GM12878 (cell line): ENCODE measurements at regions not wholly inside any gene's neighbourhood (a gene's known extent, or its start where the extent isn't known, plus 50 kb on each side); places are given as distances from the start of the nearest gene placed in this dataset.

Experiments used
- ATAC-seq: fragments of 200-7000 bp; cut with Tn5 transposase; 3 replicates; pipeline ENCODE4 v1.9.1; 2020; ENCODE audit warnings: mild to moderate bottlenecking, moderate library complexity
- BruUV-seq: library from RNA; stranded (reverse); fragments of 400-500 nt; replicated peaks from 2 replicates; lab custom pipeline; 2021; lab: Mats Ljungman, UMichigan
- CTCF ChIA-PET: fragments of 300-600 bp; sonication (Branson Sonifier 250); formaldehyde crosslinking; extraction: SDS; loops from one replicate; lab custom pipeline; 2021; ENCODE audit warnings: inconsistent platforms; lab: Yijun Ruan, JAX
- POLR2A ChIA-PET: fragments of 350-600 bp; formaldehyde crosslinking; extraction: SDS; loops from one replicate; lab custom pipeline; 2021; ENCODE audit warnings: inconsistent platforms; lab: Charles Lee
- RAD21 ChIA-PET: fragments of 300-600 bp; sonication (Branson Sonifier 250); formaldehyde crosslinking; loops from one replicate; lab custom pipeline; 2023; ENCODE audit warnings: antibody characterized with exemption; ENCODE audit not compliant: unreplicated experiment; lab: Charles Lee
- SMC1A ChIA-PET: fragments of 300-600 bp; sonication (Branson Sonifier 250); formaldehyde crosslinking; loops from one replicate; lab custom pipeline; 2023; ENCODE audit not compliant: unreplicated experiment, uncharacterized antibody; lab: Charles Lee
- DNase-seq: peaks from one replicate; pipeline ENCODE4 v3.0.0-alpha.2; 2011; ENCODE audit warnings: low read depth, low spot score
- FAIRE-seq: peaks from 3 replicates; lab custom pipeline; 2011; peaks lifted over from hg19 to GRCh38; lab: Jason Lieb, UNC
- H2AFZ ChIP-seq: 2 replicates; pipeline ENCODE4 v1.6.0; 2011; ENCODE audit warnings: low read depth, low read length, control low read depth; ENCODE audit not compliant: control insufficient read depth
- H3K27ac ChIP-seq: 2 replicates; pipeline ENCODE4 v1.5.1; 2011; ENCODE audit warnings: control low read depth; ENCODE audit not compliant: control insufficient read depth, insufficient read depth
- H3K27me3 ChIP-seq, 2 experiments: replicated peaks in 1 of 2; 2 replicates each; pipeline versions ENCODE4 v1.6.0 to v1.6.1; 2011; ENCODE audit warnings: low read length in 1 of 2; ENCODE audit not compliant: control insufficient read depth in 2 of 2, insufficient read depth in 2 of 2
- H3K36me3 ChIP-seq, 2 experiments: 2 replicates each; pipeline ENCODE4 v1.5.1; 2011; ENCODE audit warnings: low read length in 1 of 2; ENCODE audit not compliant: control insufficient read depth in 2 of 2, insufficient read depth in 2 of 2
- H3K4me1 ChIP-seq: 2 replicates; pipeline ENCODE4 v1.6.1; 2011; ENCODE audit warnings: mild to moderate bottlenecking, low read length, moderate library complexity, mixed read lengths; ENCODE audit not compliant: control insufficient read depth, insufficient read depth
- H3K4me2 ChIP-seq: 2 replicates; pipeline ENCODE4 v1.6.0; 2011; ENCODE audit warnings: control low read depth; ENCODE audit not compliant: control insufficient read depth, insufficient read depth
- H3K4me3 ChIP-seq: fragments of 200-600 bp; sonication (generic); 2 replicates; pipeline ENCODE4 v1.5.1; 2016
- H3K79me2 ChIP-seq: 2 replicates; pipeline ENCODE4 v1.6.0; 2011; ENCODE audit warnings: low read length; ENCODE audit not compliant: control insufficient read depth, insufficient read depth
- H3K9ac ChIP-seq: 2 replicates; pipeline ENCODE4 v1.8.0; 2011; ENCODE audit warnings: low read length, control low read depth, mixed read lengths; ENCODE audit not compliant: control insufficient read depth, insufficient read depth
- H3K9me3 ChIP-seq: replicated peaks from 3 replicates; pipeline ENCODE4 v1.5.1; 2011; ENCODE audit warnings: mild to moderate bottlenecking, low read length; ENCODE audit not compliant: control insufficient read depth, insufficient read depth
- H4K20me1 ChIP-seq: 2 replicates; pipeline ENCODE4 v1.6.0; 2011; ENCODE audit not compliant: control insufficient read depth, insufficient read depth
- ATF7 ChIP-seq: fragments of 450-650 bp; IDR thresholded peaks from 2 replicates; pipeline ENCODE4 v1.6.1; 2016; ENCODE audit warnings: low read depth, mild to moderate bottlenecking
- BMI1 ChIP-seq: fragments of 450-650 bp; IDR thresholded peaks from 2 replicates; pipeline ENCODE4 v1.6.1; 2016; ENCODE audit warnings: mild to moderate bottlenecking, moderate library complexity, borderline replicate concordance
- CHD4 ChIP-seq: fragments of 200-600 bp; sonication (generic); IDR thresholded peaks from 2 replicates; pipeline ENCODE4 v1.6.1; 2016; ENCODE audit warnings: mild to moderate bottlenecking
- ETV6 ChIP-seq, 2 experiments: fragments of 450-650 bp in 1 of 2; IDR thresholded peaks in 1 of 2; conservative IDR thresholded peaks in 1 of 2; 2 replicates each; pipeline ENCODE4 v1.6.1; 2014; ENCODE audit warnings: antibody characterized with exemption in 1 of 2, borderline replicate concordance in 1 of 2, low read depth in 1 of 2, mild to moderate bottlenecking in 1 of 2, moderate library complexity in 1 of 2
- HSF1 ChIP-seq: fragments of 150-350 bp; IDR thresholded peaks from 2 replicates; pipeline ENCODE4 v1.6.1; 2014; ENCODE audit warnings: mild to moderate bottlenecking, low read depth, low read length
- KDM1A ChIP-seq: fragments of 200-600 bp; sonication (generic); IDR thresholded peaks from 2 replicates; pipeline ENCODE4 v1.6.1; 2016; ENCODE audit warnings: borderline replicate concordance
- MEF2B ChIP-seq: fragments of 450-650 bp; IDR thresholded peaks from 2 replicates; pipeline ENCODE4 v1.6.1; 2018; ENCODE audit warnings: mild to moderate bottlenecking, moderate library complexity; ENCODE audit not compliant: partially characterized antibody, poor library complexity, severe bottlenecking
- MYC ChIP-seq: IDR thresholded peaks from 2 replicates; pipeline ENCODE4 v1.6.1; 2011; ENCODE audit warnings: mild to moderate bottlenecking, low read length, moderate library complexity, inconsistent platforms; ENCODE audit not compliant: insufficient read depth, insufficient replicate concordance, insufficient read length, severe bottlenecking
- NBN ChIP-seq: fragments of 450-650 bp; IDR thresholded peaks from 2 replicates; pipeline ENCODE4 v1.6.1; 2016
- NR2C2 ChIP-seq: IDR thresholded peaks from 2 replicates; pipeline ENCODE4 v1.6.1; 2011; ENCODE audit warnings: borderline replicate concordance, low read depth; ENCODE audit not compliant: control insufficient read depth, insufficient read length
- NRF1 ChIP-seq: conservative IDR thresholded peaks from 2 replicates; pipeline ENCODE4 v1.6.1; 2011; ENCODE audit warnings: mild to moderate bottlenecking, low read depth, low read length, improper control_type of control experiment
- POLR2AphosphoS5 ChIP-seq: IDR thresholded peaks from 2 replicates; pipeline ENCODE4 v1.6.1; 2011; ENCODE audit warnings: mild to moderate bottlenecking, low read length, inconsistent platforms
- POU2F2 ChIP-seq: IDR thresholded peaks from 3 replicates; pipeline ENCODE4 v1.6.1; 2011; ENCODE audit warnings: low read depth, mild to moderate bottlenecking, low read length, borderline replicate concordance
- TCF12 ChIP-seq: IDR thresholded peaks from 2 replicates; pipeline ENCODE4 v1.6.1; 2011; ENCODE audit warnings: low read depth, mild to moderate bottlenecking, low read length
- ZBTB33 ChIP-seq: fragments of 450-650 bp; IDR thresholded peaks from 2 replicates; pipeline ENCODE4 v1.6.1; 2017; ENCODE audit warnings: mild to moderate bottlenecking
- ZNF274 ChIP-seq: IDR thresholded peaks from one replicate; pipeline ENCODE4 v1.8.0; 2011; ENCODE audit not compliant: insufficient read length, insufficient read depth
- WGBS: methylation state at CpG from one replicate; pipeline ENCODE4 v1.1.6; 2016; ENCODE audit warnings: low lambda C conversion rate; ENCODE audit not compliant: insufficient replicate concordance, insufficient coverage; ENCODE audit errors: missing lambda C conversion rate; 5-methylcytosine and 5-hydroxymethylcytosine counted together
- in situ Hi-C: fragments of 300-500 bp; cut with MboI; formaldehyde crosslinking; loops from 9 replicates; pipeline ENCODE4 v1.14.3; 2018; ENCODE audit warnings: mixed read lengths
- intact Hi-C: fragments of 100-400 bp; cut with micrococcal nuclease; formaldehyde crosslinking; loops from one replicate; pipeline ENCODE4 v1.14.2; 2022; ENCODE audit not compliant: unreplicated experiment

GRCh38 chr5:112064271-112064701 is 307.3 kb upstream of the NREP start:
- FAIRE-seq (no peak), DNase-seq (no peak), ATAC-seq (no peak)
- in situ Hi-C loops, result no loop called here
- no peaks in the 10 kb centered on the region for H3K36me3 ChIP-seq
- H2AFZ ChIP-seq, result no peak overlapping the region
- intact Hi-C loops, result no loop called here
- no peaks in the 10 kb centered on the region for H3K79me2 ChIP-seq
- H3K27ac ChIP-seq, result no peak overlapping the region
- H3K9ac ChIP-seq, result no peak overlapping the region
- no peaks in the 10 kb centered on the region for H3K27me3 ChIP-seq
- ChIA-PET CTCF (interaction anchor here (0.6 kb wide), 1 partner anchor 236 kb away, joined by 3 read pairs; no protein-coding TSS in a partner anchor), RAD21 (interaction anchor here (1.3 kb wide), 1 partner anchor 38 kb away, joined by 3 read pairs; no protein-coding TSS in a partner anchor), POLR2A (no interaction called here), SMC1A (interaction anchor here (1.5 kb wide), 1 partner anchor 13 kb away, joined by 6 read pairs; no protein-coding TSS in a partner anchor)
- 44% methylated on average over 2 of the region's 2 CpGs for WGBS
- TF ChIP-seq BMI1 (no peak), ZNF274 (no peak), ETV6 (conservative IDR thresholded peaks at IDR 0.05 in 1 of 2, IDR thresholded peaks at IDR 0.05 in 1 of 2; ENCODE audit: borderline replicate concordance in 1 of 2, low read depth in 1 of 2) (no peak), MEF2B (no peak)
- no peak overlapping the region for H3K4me2 ChIP-seq
- H4K20me1 ChIP-seq, result no peaks in the 10 kb centered on the region
- BruUV-seq, result no TSS peak
- H3K4me1 ChIP-seq, result no peaks in the 10 kb centered on the region; the same call in 1 of the 2 replicates
- no peaks in the 10 kb centered on the region for H3K9me3 ChIP-seq
- no peak overlapping the region for H3K4me3 ChIP-seq

GRCh38 chr5:112063856-112064255 is 306.9 kb upstream of the NREP start:
- ChIA-PET POLR2A (no interaction called here), RAD21 (interaction anchor here (0.6 kb wide), 1 partner anchor 13 kb away, joined by 3 read pairs; no protein-coding TSS in a partner anchor), CTCF (no interaction called here), SMC1A (no interaction called here)
- Histone ChIP-seq H4K20me1 (no peaks in the 10 kb centered on the region), H2AFZ (no peak overlapping the region), H3K9ac (no peak overlapping the region), H3K27ac (no peak overlapping the region), H3K4me2 (no peak overlapping the region), H3K4me1 (no peaks in the 10 kb centered on the region; the same call in 1 of the 2 replicates), H3K4me3 (no peak overlapping the region), H3K27me3 (no peaks in the 10 kb centered on the region), H3K9me3 (no peaks in the 10 kb centered on the region), H3K36me3 (no peaks in the 10 kb centered on the region), H3K79me2 (no peaks in the 10 kb centered on the region)
- no TSS peak for BruUV-seq
- no peak for ATAC-seq
- no peak for DNase-seq
- intact Hi-C loops, result loop anchor here (2.0 kb wide), 1 partner anchor 83 kb away; no protein-coding TSS in a partner anchor
- no peak for FAIRE-seq
- in situ Hi-C loops, result no loop called here
- WGBS, result 14% methylated on average over 1 of the region's 1 CpG
- no peak for TF ChIP-seq KDM1A
- no peak for TF ChIP-seq TCF12
- TF ChIP-seq NR2C2, result no peak
- no peak for TF ChIP-seq POLR2AphosphoS5
- TF ChIP-seq NRF1, result no peak
- no peak for TF ChIP-seq CHD4
- TF ChIP-seq POU2F2, result no peak
- TF ChIP-seq HSF1, result no peak
- no peak for TF ChIP-seq NBN
- no peak for TF ChIP-seq ZBTB33
- TF ChIP-seq MYC, result no peak
- no peak for TF ChIP-seq ZNF274
- TF ChIP-seq ATF7, result no peak
